GM18498 (cell line): ENCODE measurements at regions not wholly inside any gene's neighbourhood (a gene's known extent, or its start where the extent isn't known, plus 50 kb on each side); places are given as distances from the start of the nearest gene placed in this dataset.

Source experiments
- ATAC-seq: cut with Tn5 transposase; IDR thresholded peaks from one replicate; pipeline ENCODE4 v1.9.1; 2021; ENCODE audit warnings: mild to moderate bottlenecking, moderate library complexity; ENCODE audit not compliant: unreplicated experiment

- no peak for ATAC-seq
Observed at GRCh38 chr14:83463500-83464098, 1929.9 kb upstream of the SEL1L start.

- no peak for ATAC-seq
Observed at GRCh38 chr14:83467811-83468210, 1934.2 kb upstream of the SEL1L start.

GRCh38 chr14:83470466-83470865, 1936.8 kb upstream of the SEL1L start:
- ATAC-seq, result no peak

- ATAC-seq, result no peak
Observed at GRCh38 chr14:83470959-83471695, 1937.5 kb upstream of the SEL1L start.

DNA sequence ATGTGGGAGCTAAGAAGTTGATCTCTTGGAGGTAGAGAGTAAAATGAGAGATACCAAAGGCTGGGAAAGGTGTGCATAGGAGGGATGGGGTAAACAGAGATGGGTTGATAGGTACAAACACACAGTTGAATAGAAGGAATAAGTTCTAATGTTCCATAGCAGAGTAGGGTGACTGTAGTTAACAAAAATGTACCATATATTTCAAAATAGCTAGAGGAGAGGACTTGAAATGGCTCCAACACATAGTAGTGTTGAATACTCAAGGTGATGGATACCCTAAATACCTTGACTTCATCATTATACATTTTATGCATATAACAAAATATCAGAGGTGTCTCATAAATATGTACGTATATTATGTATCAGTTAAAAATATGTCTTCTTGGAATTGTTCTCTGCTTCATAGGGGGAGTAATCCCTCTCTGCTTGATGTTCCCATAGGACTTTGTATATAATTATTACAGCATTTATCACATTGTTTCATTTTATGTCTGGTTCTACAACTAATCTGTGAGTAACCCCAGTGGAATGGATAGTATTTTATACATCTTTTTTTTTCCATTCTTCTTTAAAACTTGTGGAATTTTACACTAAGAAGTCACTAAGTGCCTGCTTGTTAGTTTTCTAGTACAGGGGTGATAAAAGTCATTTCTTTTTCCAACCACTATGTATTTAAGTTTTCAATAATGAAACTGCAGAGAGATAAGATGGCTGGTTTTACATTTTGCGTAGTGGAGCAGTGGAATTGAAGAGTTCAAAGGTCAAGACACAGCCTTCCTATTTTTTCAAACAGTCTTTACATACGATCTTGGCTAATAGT, 1940.0 kb upstream of the SEL1L start:
- no peak for ATAC-seq

GRCh38 chr14:83478741-83479140, 1945.1 kb upstream of the SEL1L start:
- no peak for ATAC-seq

GRCh38 chr14:83483063-83483462, 1949.4 kb upstream of the SEL1L start:
- no peak for ATAC-seq

GRCh38 chr14:83485591-83485990, 1951.9 kb upstream of the SEL1L start:
- ATAC-seq, result no peak

GRCh38 chr14:83491091-83491490, 1957.4 kb upstream of the SEL1L start:
- no peak for ATAC-seq

GRCh38 chr14:83520837-83521236, 1987.2 kb upstream of the SEL1L start:
- no peak for ATAC-seq

- no peak for ATAC-seq
Observed at GRCh38 chr14:83529531-83529930, 1995.9 kb upstream of the SEL1L start.

DNA sequence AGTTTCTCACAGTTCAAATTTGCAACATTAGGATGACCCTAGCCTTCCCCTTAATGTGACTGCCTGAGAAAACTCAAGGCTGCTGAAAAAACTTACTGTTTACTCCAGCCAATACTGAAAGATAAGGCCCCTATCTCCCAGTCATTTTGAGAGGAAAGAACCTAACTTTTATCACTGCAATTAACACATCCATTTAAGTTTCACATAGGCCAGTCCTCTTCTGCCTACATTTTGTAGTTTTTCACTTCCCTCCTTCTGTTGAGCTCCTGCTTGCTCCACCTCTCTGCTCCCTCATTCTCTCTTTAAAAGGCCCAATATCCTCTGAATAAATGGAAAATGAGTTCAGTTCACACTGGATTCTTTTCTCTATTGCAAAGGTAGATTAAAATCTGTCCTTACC, 1996.2 kb upstream of the FLRT2 start:
- no peak for ATAC-seq

GRCh38 chr14:83534995-83535394, 1994.9 kb upstream of the FLRT2 start:
- no peak for ATAC-seq

DNA sequence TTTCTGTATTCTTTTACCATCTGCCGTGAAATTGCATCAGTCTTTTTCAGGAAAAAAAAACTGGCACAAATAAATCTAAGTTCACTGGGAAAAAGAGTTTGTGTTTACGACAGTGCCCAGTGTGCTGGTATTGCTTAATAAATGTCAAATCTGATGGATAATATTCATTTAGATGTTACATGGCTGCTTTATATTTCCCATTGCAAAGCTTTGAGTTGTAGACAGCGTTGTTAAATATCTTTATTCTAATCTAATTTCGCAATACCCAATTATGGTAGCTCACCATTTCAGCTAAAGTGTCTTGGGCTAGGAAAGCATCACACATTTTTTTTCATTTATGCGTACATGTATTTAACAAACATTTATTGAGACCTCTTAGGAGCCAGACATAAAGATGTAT, 1994.5 kb upstream of the FLRT2 start:
- ATAC-seq, result no peak

DNA sequence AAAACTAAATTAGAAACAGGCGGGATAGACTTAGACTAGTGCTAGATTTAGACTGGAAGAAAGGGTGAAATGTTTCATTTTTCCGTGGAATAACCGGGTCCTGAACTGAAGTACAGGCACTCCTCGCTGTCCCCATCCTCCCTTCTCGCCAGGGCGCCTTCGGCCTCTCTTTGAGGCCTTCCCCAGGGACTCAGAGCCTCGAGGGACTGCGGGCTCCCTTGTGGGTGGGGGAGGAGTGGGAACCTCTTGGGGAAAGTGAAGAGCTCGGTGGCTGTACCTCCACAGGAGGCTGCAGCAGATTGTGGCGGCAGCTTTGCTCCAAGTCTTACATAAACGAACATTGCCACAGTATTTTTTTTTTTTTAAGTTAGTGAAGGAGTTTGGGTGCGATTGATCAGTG, 1988.8 kb upstream of the FLRT2 start:
- no peak for ATAC-seq

DNA sequence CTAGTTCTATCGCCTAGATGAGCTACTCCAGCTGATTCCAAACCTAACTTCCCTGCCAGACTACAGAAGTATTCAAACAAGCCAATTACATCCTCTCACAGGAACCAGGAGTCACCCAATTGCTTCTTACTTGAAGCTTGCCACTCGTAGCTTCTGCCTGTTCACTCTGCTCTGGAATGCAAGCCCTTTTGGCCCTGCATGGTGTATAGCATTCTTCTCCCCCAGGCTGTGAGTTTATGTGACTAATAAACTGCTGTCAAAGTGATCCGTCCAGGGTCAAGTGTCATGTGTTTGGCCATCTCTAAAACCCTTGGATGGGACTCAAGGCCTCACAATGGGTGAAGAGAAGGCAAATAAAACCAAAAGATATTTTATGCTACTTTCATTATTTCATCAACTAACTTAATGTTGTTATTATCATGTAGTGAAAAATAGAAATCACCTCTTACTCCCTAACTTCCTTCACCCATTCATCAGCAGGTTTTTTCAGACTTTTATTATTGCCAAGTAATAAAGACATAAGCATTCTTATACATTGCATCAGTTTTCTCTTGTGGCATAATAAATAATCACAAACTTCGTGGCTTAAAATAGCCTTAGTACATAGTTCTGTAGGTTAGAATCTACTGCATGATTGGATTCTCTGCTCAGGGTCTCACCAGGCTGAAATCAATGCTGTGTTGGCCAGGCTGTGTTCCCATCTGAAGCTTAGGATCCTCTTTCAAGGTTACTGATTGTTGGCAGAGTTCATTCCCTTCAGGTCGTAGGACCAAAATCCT, 1981.7 kb upstream of the FLRT2 start:
- ATAC-seq, result no peak

DNA sequence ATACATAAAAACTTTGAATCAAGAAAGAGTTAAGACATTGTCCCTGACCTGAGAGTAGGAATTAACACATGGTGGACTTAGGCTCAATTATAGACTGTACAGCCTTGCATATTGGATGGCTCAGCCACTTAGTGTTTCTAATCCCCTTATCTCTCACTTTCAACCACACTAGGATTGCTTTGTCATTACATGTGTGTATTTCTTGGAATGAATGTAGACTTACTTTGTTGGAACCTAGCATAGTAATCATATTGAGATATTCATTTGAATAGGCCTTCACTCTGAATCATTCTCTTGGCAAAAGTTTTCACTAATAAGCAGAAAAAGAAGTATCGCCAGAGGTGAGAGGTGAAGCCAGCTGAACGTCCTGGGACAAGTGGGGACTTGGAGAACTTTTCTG, 1973.9 kb upstream of the FLRT2 start:
- ATAC-seq, result no peak

GRCh38 chr14:83556746-83557453, 1973.0 kb upstream of the FLRT2 start:
- no peak for ATAC-seq

GRCh38 chr14:83558946-83559345, 1971.0 kb upstream of the FLRT2 start:
- ATAC-seq, result no peak

- ATAC-seq, result no peak
Observed at GRCh38 chr14:83559721-83560120, 1970.2 kb upstream of the FLRT2 start.

GRCh38 chr14:83561261-83561660, 1968.7 kb upstream of the FLRT2 start:
- no peak for ATAC-seq
